ENCODE measurements at regions not wholly inside any gene's neighbourhood (a gene's known extent, or its start where the extent isn't known, plus 50 kb on each side); places are given as distances from the start of the nearest gene placed in this dataset.

GRCh38 chr1:113320972-113321680, 69.2 kb upstream of the MAGI3 start:
- peak in 1 of 4 donors; percentile 59 for TF ChIP-seq EP300 (IDR thresholded peaks at IDR 0.05)
- TF ChIP-seq CTCF (IDR thresholded peaks at IDR 0.05), result no peak
- TF ChIP-seq POLR2A (IDR thresholded peaks at IDR 0.05), result no peak
- TF ChIP-seq POLR2AphosphoS5 (IDR thresholded peaks at IDR 0.05), result no peak

Measured in upper lobe of left lung (tissue), 4 donors.